ENCODE measurements at regions not wholly inside any gene's neighbourhood (a gene's known extent, or its start where the extent isn't known, plus 50 kb on each side); places are given as distances from the start of the nearest gene placed in this dataset.

DNA sequence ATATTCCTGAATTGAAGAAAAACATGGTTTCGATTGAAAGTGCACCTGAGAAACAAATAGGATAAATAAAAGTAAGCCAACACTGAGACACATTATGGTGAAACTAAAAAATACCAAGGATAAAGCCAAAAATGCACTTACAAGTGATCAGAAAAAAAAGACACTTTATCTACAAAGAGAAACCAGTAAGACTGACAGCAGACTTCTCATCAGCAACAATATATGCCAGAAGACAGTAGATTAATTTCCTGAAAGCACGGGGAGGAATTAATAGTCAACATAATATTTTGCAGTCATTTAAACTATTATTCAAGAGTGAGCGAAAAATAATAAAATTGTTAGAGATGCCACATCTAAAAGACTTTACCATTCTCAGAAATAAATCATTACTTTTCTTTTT lies 172.7 kb upstream of the MAST4 start:
- no peak for TF ChIP-seq TCF12 (IDR thresholded peaks at IDR 0.05; ENCODE audit: low read depth)
- TF ChIP-seq CEBPB (IDR thresholded peaks at IDR 0.05) = no peak

All from Ishikawa (cell line).